PC-3 (cell line): ENCODE measurements at regions not wholly inside any gene's neighbourhood (a gene's known extent, or its start where the extent isn't known, plus 50 kb on each side); places are given as distances from the start of the nearest gene placed in this dataset.

Source experiments
- CTCF ChIP-seq: fragments of 300-600 bp; sonication (generic); conservative IDR thresholded peaks from 2 replicates; pipeline ENCODE4 v1.5.1; 2017; ENCODE audit warnings: antibody characterized with exemption, low read depth, mild to moderate bottlenecking, low read length
- EZH2 ChIP-seq: fragments of 300-600 bp; sonication (generic); IDR thresholded peaks from one replicate; pipeline ENCODE4 v1.6.1; 2017; ENCODE audit warnings: antibody characterized with exemption, mild to moderate bottlenecking, low read length; ENCODE audit not compliant: unreplicated experiment

- TF ChIP-seq EZH2, result no peak
- no peak for TF ChIP-seq CTCF
Measured at GRCh38 chr12:113766131-113766878, 199.8 kb downstream of the RBM19 start.
